ENCODE measurements at regions not wholly inside any gene's neighbourhood (a gene's known extent, or its start where the extent isn't known, plus 50 kb on each side); places are given as distances from the start of the nearest gene placed in this dataset.
"Not testable (repeated sequence)": the region's sequence is repeated elsewhere in the genome, so short reads cannot be mapped to it uniquely, and the experiment has no call there.

DNA sequence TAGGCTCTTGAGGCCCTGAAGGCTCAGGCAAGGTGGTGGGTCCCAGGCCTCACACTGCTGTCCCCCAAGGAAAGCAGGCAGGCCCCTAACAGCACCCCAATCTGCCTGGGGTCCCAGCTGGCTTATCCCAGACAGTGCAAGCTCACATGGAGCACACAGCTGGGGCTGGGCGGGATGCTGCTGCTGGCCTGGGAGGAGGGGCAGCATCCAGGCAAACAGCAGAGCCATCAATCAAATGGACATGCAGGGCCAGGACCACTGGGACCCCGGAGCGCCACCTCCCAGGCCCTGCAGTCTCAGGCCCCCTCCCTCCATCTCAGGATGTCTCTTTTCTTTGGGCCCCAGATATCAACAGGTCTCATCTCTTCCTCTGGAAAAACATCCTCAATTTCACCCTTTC, 140.3 kb downstream of the BRD1 start:
- Histone ChIP-seq H2AFZ (ENCODE audit: low read length) (no peak overlapping the region), H3K27me3 (ENCODE audit: low read length) (no peaks in the 10 kb centered on the region), H3K79me2 (ENCODE audit: low read length) (no peaks in the 10 kb centered on the region)

DNA sequence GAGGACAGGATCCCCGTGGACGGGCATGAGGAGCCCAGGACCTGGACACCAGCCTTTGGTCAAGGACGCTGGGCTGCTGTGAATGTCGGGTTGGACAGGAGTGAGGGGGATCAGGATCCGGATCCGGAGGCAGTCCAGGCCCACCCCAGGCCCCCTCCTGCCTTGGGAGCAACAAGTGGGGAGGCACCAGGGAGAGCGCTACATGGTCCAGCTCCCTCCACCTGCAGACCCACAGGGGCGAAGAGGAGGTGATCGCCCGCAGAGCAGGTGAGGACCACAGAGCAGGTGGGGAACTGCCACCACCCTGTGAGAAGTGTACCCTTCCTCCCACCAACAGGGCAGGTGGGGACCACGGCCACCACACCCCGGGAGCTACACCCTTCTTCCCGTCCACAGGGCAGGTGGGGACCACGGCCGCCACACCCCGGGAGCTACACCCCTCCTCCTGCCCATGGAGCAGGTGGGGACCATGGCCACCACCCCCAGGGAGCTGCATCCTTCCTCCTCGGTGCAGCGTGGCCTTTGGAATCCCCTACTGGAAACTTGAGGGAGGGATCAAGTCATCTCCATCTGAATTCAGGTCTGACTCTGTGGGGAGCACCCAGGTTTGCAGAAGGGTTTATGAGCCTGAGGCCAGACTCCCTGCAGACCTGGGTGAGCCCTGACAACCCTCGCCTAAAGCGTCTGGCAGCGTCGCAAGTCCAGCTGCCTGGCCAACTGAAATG, 141.0 kb downstream of the BRD1 start:
- no peak overlapping the region for H3K27ac ChIP-seq (ENCODE audit: low read length)
- no peak overlapping the region for H3K4me3 ChIP-seq (ENCODE audit: low read length)
- H3K4me1 ChIP-seq (ENCODE audit: low read length): no peaks in the 10 kb centered on the region
- no peaks in the 10 kb centered on the region for H3K27me3 ChIP-seq (ENCODE audit: low read length)
- no peaks in the 10 kb centered on the region for H3K36me3 ChIP-seq (ENCODE audit: insufficient read depth, low read length)
- no peak overlapping the region for H3K4me2 ChIP-seq (ENCODE audit: low read depth, low read length, poor library complexity, severe bottlenecking)
- no peak overlapping the region for H2AFZ ChIP-seq (ENCODE audit: low read length)
- H4K20me1 ChIP-seq (ENCODE audit: insufficient read depth, low read depth, low read length): no peaks in the 10 kb centered on the region
- H3K9me2 ChIP-seq (replicated peaks; ENCODE audit: insufficient read depth, low read length): no peaks in the 10 kb centered on the region
- DNase-seq: no peak
- no peaks in the 10 kb centered on the region for H3K9me3 ChIP-seq (ENCODE audit: low read length)
- H3K79me2 ChIP-seq (ENCODE audit: low read length): no peaks in the 10 kb centered on the region
- H3K9ac ChIP-seq (ENCODE audit: low read length): no peak overlapping the region

More for the DNA sequence above, 140.3 kb downstream of the BRD1 start:
- Histone ChIP-seq H3K4me3 (ENCODE audit: low read length) (no peak overlapping the region), H3K36me3 (ENCODE audit: insufficient read depth, low read length) (no peaks in the 10 kb centered on the region), H3K4me2 (ENCODE audit: low read depth, low read length, poor library complexity, severe bottlenecking) (no peak overlapping the region), H4K20me1 (ENCODE audit: insufficient read depth, low read depth, low read length) (no peaks in the 10 kb centered on the region), H3K4me1 (ENCODE audit: low read length) (no peaks in the 10 kb centered on the region), H3K9ac (ENCODE audit: low read length) (no peak overlapping the region), H3K9me2 (replicated peaks; ENCODE audit: insufficient read depth, low read length) (no peaks in the 10 kb centered on the region), H3K27ac (ENCODE audit: low read length) (no peak overlapping the region), H3K9me3 (ENCODE audit: low read length) (no peaks in the 10 kb centered on the region)
- no peak for DNase-seq

DNA sequence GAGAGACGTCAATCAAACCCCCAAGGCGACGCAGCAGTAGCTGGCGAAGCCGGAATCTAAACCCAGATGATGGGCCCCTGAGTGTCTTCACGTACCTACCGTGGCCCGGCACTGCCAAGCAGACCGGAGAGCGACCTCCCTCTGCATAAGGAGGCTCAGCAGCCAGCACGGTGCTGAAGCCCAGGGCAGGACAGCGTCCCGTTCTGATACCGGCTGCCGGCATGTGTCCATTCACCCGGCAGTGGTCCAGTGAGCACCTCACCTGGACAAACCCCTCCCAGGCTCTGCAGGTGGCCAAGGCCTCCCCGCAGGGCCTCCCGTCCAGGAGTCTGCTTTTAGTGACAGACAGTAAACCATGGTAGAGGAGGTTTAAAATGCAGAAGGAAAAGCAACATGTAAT, 142.0 kb downstream of the BRD1 start:
- no peaks in the 10 kb centered on the region for H3K79me2 ChIP-seq (ENCODE audit: low read length)
- no peaks in the 10 kb centered on the region for H3K36me3 ChIP-seq (ENCODE audit: insufficient read depth, low read length)
- no peaks in the 10 kb centered on the region for H3K9me2 ChIP-seq (replicated peaks; ENCODE audit: insufficient read depth, low read length)
- H3K4me1 ChIP-seq (ENCODE audit: low read length): no peaks in the 10 kb centered on the region
- H3K9me3 ChIP-seq (ENCODE audit: low read length): no peaks in the 10 kb centered on the region
- no peak overlapping the region for H3K4me2 ChIP-seq (ENCODE audit: low read depth, low read length, poor library complexity, severe bottlenecking)
- H3K27me3 ChIP-seq (ENCODE audit: low read length): no peaks in the 10 kb centered on the region
- H3K9ac ChIP-seq (ENCODE audit: low read length): no peak overlapping the region
- H4K20me1 ChIP-seq (ENCODE audit: insufficient read depth, low read depth, low read length): no peaks in the 10 kb centered on the region
- DNase-seq: no peak
- no peak overlapping the region for H3K4me3 ChIP-seq (ENCODE audit: low read length)
- no peak overlapping the region for H2AFZ ChIP-seq (ENCODE audit: low read length)
- no peak overlapping the region for H3K27ac ChIP-seq (ENCODE audit: low read length)

DNA sequence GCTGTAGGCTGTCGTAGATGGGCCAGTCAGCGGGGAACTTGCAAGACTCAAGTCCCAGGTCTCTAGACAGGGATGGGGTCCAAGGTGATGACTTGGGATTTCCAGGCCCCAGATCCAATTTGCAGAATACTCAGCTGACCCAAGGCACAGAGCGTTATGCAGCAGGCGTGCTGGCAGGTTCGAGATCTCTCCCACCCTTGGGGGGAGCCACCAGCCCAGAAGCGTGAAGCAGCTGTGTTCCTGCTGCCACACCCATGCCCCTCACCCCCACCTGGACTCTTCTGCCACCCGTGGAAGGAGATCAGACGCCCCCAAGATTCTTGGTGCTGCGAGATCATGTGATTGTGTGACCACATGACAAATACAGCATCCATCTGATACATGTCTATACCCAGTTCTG, 142.6 kb downstream of the BRD1 start:
- Histone ChIP-seq H3K79me2 (ENCODE audit: low read length) (no peaks in the 10 kb centered on the region), H3K27me3 (ENCODE audit: low read length) (no peaks in the 10 kb centered on the region), H3K9me2 (replicated peaks; ENCODE audit: insufficient read depth, low read length) (no peaks in the 10 kb centered on the region), H2AFZ (ENCODE audit: low read length) (no peak overlapping the region), H3K4me2 (ENCODE audit: low read depth, low read length, poor library complexity, severe bottlenecking) (no peak overlapping the region), H3K9me3 (ENCODE audit: low read length) (no peaks in the 10 kb centered on the region), H4K20me1 (ENCODE audit: insufficient read depth, low read depth, low read length) (no peaks in the 10 kb centered on the region), H3K27ac (ENCODE audit: low read length) (no peak overlapping the region), H3K9ac (ENCODE audit: low read length) (no peak overlapping the region), H3K36me3 (ENCODE audit: insufficient read depth, low read length) (no peaks in the 10 kb centered on the region), H3K4me1 (ENCODE audit: low read length) (no peaks in the 10 kb centered on the region), H3K4me3 (ENCODE audit: low read length) (no peak overlapping the region)
- no peak for DNase-seq

DNA sequence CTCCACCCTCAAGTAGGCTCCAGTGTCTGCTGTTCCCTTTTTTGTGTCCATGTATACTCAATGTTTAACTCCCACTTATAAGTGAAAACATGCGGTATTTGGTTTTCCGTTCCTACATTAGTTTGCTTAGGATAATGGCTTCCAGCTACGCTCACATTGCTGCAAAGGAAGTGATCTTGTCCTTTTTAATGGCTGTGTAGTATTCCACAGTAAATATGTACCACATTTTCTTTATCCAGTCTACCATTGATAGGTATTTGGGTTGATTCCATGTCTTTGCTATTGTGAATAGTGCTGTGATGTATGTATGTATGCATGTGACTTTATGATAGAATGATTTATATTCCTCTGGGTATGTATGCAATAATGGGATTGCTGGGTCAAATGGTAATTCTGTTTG, 144.6 kb downstream of the BRD1 start:
- Histone ChIP-seq H4K20me1 (ENCODE audit: insufficient read depth, low read depth, low read length) (no peaks in the 10 kb centered on the region), H3K9me3 (ENCODE audit: low read length) (no peaks in the 10 kb centered on the region), H3K9ac (ENCODE audit: low read length) (no peak overlapping the region), H3K36me3 (ENCODE audit: insufficient read depth, low read length) (no peaks in the 10 kb centered on the region), H3K4me3 (ENCODE audit: low read length) (no peak overlapping the region), H3K79me2 (ENCODE audit: low read length) (no peaks in the 10 kb centered on the region), H3K27ac (ENCODE audit: low read length) (no peak overlapping the region), H3K4me2 (ENCODE audit: low read depth, low read length, poor library complexity, severe bottlenecking) (no peak overlapping the region), H2AFZ (ENCODE audit: low read length) (no peak overlapping the region), H3K4me1 (ENCODE audit: low read length) (no peaks in the 10 kb centered on the region), H3K27me3 (ENCODE audit: low read length) (no peaks in the 10 kb centered on the region), H3K9me2 (replicated peaks; ENCODE audit: insufficient read depth, low read length) (no peaks in the 10 kb centered on the region)
- no peak for DNase-seq

DNA sequence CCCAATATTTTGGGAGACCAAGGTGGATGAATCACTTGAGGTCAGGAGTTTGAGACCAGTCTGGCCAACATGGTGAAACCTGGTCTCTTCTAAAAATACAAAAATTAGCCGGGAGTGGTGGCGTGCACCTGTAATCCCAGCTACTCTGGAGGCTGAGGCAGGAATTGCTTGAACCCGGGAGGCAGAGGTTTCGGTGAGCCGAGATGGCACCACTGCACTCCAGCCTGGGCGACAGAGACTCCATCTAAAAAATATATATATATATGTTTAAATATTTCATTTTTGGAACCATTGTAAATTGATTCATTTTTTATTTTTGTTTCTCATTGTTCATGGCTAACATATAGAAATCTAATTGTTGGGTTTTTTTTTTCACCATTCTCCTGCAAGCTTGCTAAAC, 146.9 kb downstream of the BRD1 start:
- H3K9me2 ChIP-seq (replicated peaks; ENCODE audit: insufficient read depth, low read length); H3K27me3 ChIP-seq (ENCODE audit: low read length); H3K27ac ChIP-seq (ENCODE audit: low read length); H4K20me1 ChIP-seq (ENCODE audit: insufficient read depth, low read depth, low read length); DNase-seq; H3K4me2 ChIP-seq (ENCODE audit: low read depth, low read length, poor library complexity, severe bottlenecking); H3K4me1 ChIP-seq (ENCODE audit: low read length); H3K9me3 ChIP-seq (ENCODE audit: low read length); H3K79me2 ChIP-seq (ENCODE audit: low read length); H2AFZ ChIP-seq (ENCODE audit: low read length); H3K36me3 ChIP-seq (ENCODE audit: insufficient read depth, low read length); H3K9ac ChIP-seq (ENCODE audit: low read length); H3K4me3 ChIP-seq (ENCODE audit: low read length): not testable (repeated sequence)

DNA sequence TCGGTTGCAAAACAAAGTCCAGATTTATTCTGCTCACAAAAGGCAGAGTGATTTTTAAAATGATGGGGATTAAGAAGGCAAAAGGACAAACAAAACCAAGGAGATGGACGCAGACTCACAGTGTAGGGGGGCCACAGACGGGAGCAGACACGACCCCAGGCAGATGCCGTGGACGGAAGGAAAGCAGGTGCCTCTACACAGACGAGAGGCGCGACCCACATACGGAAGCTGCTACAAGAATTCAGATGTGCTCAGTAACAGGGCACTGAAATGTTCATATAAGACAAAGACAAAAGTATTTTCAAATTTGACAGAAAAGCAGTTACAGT, 148.9 kb downstream of the BRD1 start:
- no peak overlapping the region for H3K9ac ChIP-seq (ENCODE audit: low read length)
- H3K36me3 ChIP-seq (ENCODE audit: insufficient read depth, low read length): no peaks in the 10 kb centered on the region
- H3K27ac ChIP-seq (ENCODE audit: low read length): no peak overlapping the region
- no peaks in the 10 kb centered on the region for H3K27me3 ChIP-seq (ENCODE audit: low read length)
- H3K9me2 ChIP-seq (replicated peaks; ENCODE audit: insufficient read depth, low read length): no peaks in the 10 kb centered on the region
- H3K9me3 ChIP-seq (ENCODE audit: low read length): no peaks in the 10 kb centered on the region
- DNase-seq: no peak
- H2AFZ ChIP-seq (ENCODE audit: low read length): no peak overlapping the region
- no peak overlapping the region for H3K4me2 ChIP-seq (ENCODE audit: low read depth, low read length, poor library complexity, severe bottlenecking)
- no peaks in the 10 kb centered on the region for H3K79me2 ChIP-seq (ENCODE audit: low read length)
- H4K20me1 ChIP-seq (ENCODE audit: insufficient read depth, low read depth, low read length): no peaks in the 10 kb centered on the region
- H3K4me1 ChIP-seq (ENCODE audit: low read length): no peaks in the 10 kb centered on the region
- no peak overlapping the region for H3K4me3 ChIP-seq (ENCODE audit: low read length)

DNA sequence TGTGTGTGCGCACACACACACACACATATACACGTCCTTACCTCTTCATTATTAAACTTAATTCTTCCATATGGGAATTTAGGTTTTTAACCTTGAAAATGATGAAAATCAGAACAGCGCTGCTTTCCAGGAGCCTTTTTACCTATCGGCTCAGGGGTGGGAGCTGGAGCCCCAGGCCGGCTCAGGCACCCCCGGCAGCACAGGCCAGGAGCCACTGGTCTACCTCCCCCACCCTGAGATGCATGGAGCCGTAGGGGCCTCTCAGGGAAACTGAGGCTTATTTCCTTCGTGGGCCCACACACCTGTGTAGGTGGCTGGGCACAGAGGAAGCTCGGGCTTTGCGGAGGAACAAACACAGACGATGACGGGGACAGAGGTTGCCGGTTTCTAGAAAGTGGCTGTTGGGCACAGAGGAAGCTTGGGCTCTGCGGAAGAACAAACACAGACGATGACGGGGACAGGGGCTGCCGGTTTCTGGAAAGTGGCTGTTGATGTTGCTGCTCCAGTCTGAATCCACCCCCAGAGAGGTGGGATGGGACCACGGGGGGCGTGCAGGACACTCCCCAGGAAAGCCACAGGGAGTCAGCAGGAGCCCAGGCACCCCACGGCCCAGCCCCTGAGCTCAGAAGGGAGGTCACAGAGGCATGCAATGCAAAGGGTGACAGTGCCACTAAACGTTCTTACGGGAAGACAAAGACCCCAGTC, 149.4 kb downstream of the BRD1 start:
- Histone ChIP-seq H3K4me1 (ENCODE audit: low read length) (no peaks in the 10 kb centered on the region), H3K27ac (ENCODE audit: low read length) (no peak overlapping the region), H3K27me3 (ENCODE audit: low read length) (no peaks in the 10 kb centered on the region), H3K4me3 (ENCODE audit: low read length) (no peak overlapping the region), H2AFZ (ENCODE audit: low read length) (no peak overlapping the region), H3K4me2 (ENCODE audit: low read depth, low read length, poor library complexity, severe bottlenecking) (no peak overlapping the region), H3K9me3 (ENCODE audit: low read length) (no peaks in the 10 kb centered on the region), H3K9me2 (replicated peaks; ENCODE audit: insufficient read depth, low read length) (no peaks in the 10 kb centered on the region), H3K9ac (ENCODE audit: low read length) (no peak overlapping the region), H4K20me1 (ENCODE audit: insufficient read depth, low read depth, low read length) (no peaks in the 10 kb centered on the region), H3K79me2 (ENCODE audit: low read length) (no peaks in the 10 kb centered on the region), H3K36me3 (ENCODE audit: insufficient read depth, low read length) (no peaks in the 10 kb centered on the region)
- no peak for DNase-seq

Data from Karpas-422 (cell line).